SHP77 treated with DMSO at 0.1 percent for 48 hours (cell line): ENCODE measurements at regions not wholly inside any gene's neighbourhood (a gene's known extent, or its start where the extent isn't known, plus 50 kb on each side); places are given as distances from the start of the nearest gene placed in this dataset.
"Not testable (repeated sequence)": the region's sequence is repeated elsewhere in the genome, so short reads cannot be mapped to it uniquely, and the experiment has no call there.

ENCODE experiments used
- DNase-seq: peaks from one replicate; lab custom pipeline; 2025; lab: John Stamatoyannopoulos, UW

GRCh38 chr22:33221568-33221967 is 163.4 kb upstream of the SYN3 start:
- no peak for DNase-seq

GRCh38 chr22:33220476-33221080 is 162.4 kb upstream of the SYN3 start:
- no peak for DNase-seq

- no peak for DNase-seq
These were observed 161.6 kb upstream of the SYN3 start for GRCh38 chr22:33219648-33220384.

GRCh38 chr22:33213383-33214075 is 155.3 kb upstream of the SYN3 start:
- DNase-seq = no peak

GRCh38 chr22:33209930-33210784 is 152.0 kb upstream of the SYN3 start:
- peak; percentile 10 for DNase-seq

GRCh38 chr22:33204408-33204807 is 146.2 kb upstream of the SYN3 start:
- no peak for DNase-seq

- no peak for DNase-seq
These were observed 144.3 kb upstream of the SYN3 start for GRCh38 chr22:33202455-33202854.

- no peak for DNase-seq
These were observed 136.4 kb upstream of the SYN3 start for GRCh38 chr22:33194529-33195077.

GRCh38 chr22:33192156-33192555 is 134.0 kb upstream of the SYN3 start:
- DNase-seq = no peak

GRCh38 chr22:33188326-33188725 is 130.1 kb upstream of the SYN3 start:
- DNase-seq = no peak

GRCh38 chr22:33186816-33187215 is 128.6 kb upstream of the SYN3 start:
- no peak for DNase-seq

- DNase-seq = no peak
These were observed 122.2 kb upstream of the SYN3 start for GRCh38 chr22:33180356-33180755.

GRCh38 chr22:33167998-33168790 is 110.0 kb upstream of the SYN3 start:
- DNase-seq = no peak

GRCh38 chr22:33166206-33166605 is 108.0 kb upstream of the SYN3 start:
- DNase-seq = no peak

GRCh38 chr22:33163815-33164214 is 105.6 kb upstream of the SYN3 start:
- DNase-seq = no peak

- DNase-seq = no peak
These were observed 104.0 kb upstream of the SYN3 start for GRCh38 chr22:33162196-33162595.

GRCh38 chr22:33160525-33160924 is 102.3 kb upstream of the SYN3 start:
- no peak for DNase-seq

- not testable (repeated sequence) for DNase-seq
These were observed 96.8 kb upstream of the SYN3 start for GRCh38 chr22:33154967-33155366.

GRCh38 chr22:33149611-33150010 is 91.4 kb upstream of the SYN3 start:
- DNase-seq = no peak

- no peak for DNase-seq
These were observed 86.5 kb upstream of the SYN3 start for GRCh38 chr22:33144721-33145120.
